GM18867 (cell line): ENCODE measurements at regions not wholly inside any gene's neighbourhood (a gene's known extent, or its start where the extent isn't known, plus 50 kb on each side); places are given as distances from the start of the nearest gene placed in this dataset.
A peak's percentile ranks its signal among the peaks of the same experiment; 100 is the strongest.

Source experiments
- ATAC-seq: cut with Tn5 transposase; IDR thresholded peaks from one replicate; pipeline ENCODE4 v1.9.1; 2021; ENCODE audit warnings: mild to moderate bottlenecking, moderate library complexity; ENCODE audit not compliant: unreplicated experiment

GRCh38 chr12:40614923-40615322 lies 77.3 kb upstream of the CNTN1 start:
- ATAC-seq, result peak; percentile 62

DNA sequence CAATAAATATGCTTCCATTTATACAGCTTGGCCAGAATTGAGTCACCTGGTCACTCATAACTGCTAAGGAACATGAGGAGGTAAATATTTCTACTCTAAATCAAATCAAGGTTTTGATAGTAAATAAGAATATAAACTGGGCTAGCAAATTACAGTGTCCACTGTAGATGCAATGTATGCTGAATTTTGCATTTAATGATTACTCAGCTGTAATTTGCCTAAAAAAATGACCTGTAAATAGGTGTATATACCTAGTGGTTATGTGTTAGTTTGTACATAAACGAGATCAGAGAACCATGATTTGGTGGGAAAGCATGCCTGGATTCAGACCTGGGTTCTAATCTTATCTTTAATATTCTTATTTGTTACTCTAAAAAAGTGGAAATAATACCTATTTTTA lies 76.6 kb upstream of the CNTN1 start:
- no peak for ATAC-seq

DNA sequence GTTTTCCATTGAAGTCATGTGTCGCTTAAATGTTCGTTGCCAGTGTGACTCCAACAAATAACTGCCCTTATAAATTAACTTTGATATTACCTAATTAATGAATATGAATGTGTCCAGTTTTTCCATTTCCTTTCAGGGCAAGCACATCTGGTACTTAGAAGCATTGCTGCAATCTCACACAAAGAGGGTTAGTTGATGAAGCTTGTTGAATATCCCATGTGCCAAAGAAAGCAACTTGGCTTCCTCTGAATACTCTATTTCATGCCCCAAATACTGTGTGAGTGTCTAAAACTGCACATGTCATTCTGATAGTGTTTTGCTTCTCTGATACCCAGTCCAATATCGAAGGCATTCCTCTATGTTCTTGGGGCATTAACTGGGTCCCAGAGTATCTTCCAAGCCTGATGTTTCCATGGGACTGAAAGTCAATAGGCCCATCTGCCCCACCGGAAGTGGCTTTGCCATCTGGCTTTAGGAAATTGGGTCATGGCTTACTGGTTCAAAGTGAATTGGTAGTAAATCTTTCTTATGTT lies 75.8 kb upstream of the CNTN1 start:
- no peak for ATAC-seq

DNA sequence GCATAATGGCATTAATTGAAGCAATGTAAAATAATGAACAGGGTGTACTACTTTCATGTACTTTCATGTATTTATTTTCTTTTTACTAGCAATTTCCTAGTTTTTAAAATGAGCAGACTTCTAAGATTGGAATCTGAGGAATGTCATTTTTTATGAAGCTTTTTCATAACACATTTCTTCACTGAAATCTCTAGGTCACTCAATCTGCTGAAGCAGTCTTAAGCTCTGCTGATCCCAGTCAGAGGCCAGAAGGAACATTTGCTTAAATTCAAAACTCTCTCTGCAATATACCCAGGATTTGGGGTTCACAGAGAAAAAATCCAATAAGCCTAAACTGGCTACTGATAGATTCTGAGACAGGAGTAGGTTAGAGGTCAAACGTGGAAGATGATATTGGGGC lies 73.6 kb upstream of the CNTN1 start:
- no peak for ATAC-seq

DNA sequence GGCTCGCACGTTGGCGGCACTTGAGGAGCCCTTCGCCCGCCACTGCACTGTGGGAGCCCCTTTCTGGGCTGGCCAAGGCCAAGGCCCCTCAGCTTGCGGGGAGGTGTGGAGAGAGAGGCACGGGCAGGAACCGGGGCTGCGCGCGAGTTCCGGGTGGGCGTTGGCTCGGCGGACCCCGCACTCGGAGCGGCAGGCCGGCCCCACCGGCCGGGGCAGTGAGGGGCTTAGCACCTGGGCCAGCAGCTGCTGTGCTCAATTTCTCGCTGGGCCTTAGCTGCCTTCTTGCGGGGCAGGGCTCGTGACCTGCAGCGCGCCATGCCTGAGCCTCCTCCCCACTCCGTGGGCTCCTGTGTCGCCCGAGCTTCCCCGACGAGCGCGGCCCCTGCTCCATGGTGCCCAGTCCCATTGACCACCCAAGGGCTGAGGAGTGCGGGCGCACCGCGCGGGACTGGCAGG lies 71.6 kb upstream of the CNTN1 start:
- ATAC-seq, result no peak

DNA sequence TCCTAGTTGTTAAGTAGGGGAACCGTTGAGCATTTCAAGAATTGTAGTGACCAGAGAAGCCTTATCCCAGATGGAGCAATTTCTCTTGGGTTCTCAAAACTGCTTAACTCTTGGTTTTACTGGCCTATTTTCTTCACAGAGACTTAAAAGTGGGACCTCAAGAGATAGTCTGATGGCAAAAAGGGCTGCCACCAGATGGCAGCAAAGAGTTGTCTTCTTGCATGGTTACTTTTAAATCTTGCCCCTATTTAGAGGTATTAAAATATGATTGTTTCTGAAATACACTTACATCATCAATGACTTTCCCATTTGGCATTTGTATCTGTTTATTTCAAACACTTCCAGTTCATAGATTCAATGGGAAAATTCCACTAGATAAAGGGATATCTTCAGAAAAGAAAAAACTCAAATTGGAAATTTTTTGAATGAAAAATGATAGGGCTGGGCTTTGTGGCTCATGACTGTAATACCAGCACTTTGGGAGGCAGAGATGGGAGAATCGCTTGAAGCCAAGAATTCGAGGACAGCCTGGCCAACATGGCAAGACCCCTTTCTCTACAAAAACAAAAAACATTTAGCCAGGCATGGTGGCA lies 69.9 kb upstream of the CNTN1 start:
- no peak for ATAC-seq

GRCh38 chr12:40632171-40632570 lies 60.1 kb upstream of the CNTN1 start:
- ATAC-seq, result no peak

DNA sequence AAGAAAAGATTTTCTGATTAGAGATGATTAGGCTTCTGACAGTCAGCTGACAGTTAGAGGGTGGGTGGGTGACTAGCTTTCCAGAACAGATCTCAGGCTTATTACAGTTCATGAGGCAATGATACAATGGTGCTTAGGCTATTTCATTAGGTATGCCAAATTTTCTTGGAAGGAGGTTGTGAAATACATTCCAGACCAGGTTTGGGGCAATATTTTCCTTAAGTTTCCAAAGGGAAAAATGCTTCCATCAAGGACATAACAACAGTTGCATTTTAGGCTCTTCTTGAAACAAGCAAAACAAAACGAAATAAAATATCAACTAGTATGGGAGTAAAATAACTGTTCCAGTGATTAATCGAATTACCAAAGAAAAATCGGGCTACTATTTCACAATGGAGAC lies 59.3 kb upstream of the CNTN1 start:
- no peak for ATAC-seq

- no peak for ATAC-seq
Observed at GRCh38 chr12:40634517-40635131, 57.6 kb upstream of the CNTN1 start.

DNA sequence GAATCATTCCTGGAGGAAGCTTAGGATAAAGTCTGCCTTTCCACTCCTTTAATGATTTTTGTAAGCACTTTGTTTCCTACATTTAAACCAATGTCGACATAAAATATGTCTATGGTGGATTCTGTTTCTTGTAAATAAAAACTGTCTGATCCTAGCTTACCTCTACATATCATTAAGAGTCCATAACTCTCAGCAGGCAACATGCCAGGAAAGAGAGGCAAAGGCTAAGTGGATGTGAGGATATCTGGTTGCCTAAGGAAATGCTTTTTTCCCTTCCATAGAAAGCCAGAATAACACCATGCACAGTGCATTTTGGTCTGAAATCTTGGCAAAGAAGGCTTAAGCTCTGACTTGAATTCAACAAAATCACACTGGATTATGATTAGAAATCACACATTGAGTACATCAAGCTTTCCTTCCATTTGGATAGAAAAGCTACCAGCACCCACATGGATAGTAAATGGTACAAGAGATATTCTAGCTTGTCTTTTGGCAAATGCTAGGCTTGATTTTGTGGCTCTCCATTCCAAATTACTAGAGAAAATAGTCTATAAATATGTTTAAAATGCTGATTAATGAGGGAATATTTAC lies 57.0 kb upstream of the CNTN1 start:
- no peak for ATAC-seq
